ENCODE measurements at regions not wholly inside any gene's neighbourhood (a gene's known extent, or its start where the extent isn't known, plus 50 kb on each side); places are given as distances from the start of the nearest gene placed in this dataset.

DNA sequence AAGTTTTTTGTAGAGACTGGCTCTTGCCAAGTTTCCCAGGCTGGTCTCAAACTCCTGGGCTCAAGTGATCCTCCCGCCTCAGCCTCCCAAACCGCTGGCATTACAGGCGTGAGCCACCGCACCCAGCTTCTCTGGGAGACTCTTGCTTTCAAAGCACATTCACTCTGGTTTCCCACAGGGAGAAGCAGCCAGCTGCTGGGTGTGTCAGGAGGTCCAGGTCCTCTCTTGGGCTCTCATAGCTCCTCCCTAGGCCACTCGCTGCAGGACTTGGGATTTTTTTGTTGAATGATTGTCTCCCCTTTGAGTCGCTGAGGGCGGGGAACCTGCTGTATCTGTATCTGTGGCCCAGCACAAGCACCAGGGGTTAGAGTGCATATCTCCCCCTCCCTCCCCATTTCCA lies 68.4 kb upstream of the RAPGEF1 start:
- TF ChIP-seq, protein P1, sequence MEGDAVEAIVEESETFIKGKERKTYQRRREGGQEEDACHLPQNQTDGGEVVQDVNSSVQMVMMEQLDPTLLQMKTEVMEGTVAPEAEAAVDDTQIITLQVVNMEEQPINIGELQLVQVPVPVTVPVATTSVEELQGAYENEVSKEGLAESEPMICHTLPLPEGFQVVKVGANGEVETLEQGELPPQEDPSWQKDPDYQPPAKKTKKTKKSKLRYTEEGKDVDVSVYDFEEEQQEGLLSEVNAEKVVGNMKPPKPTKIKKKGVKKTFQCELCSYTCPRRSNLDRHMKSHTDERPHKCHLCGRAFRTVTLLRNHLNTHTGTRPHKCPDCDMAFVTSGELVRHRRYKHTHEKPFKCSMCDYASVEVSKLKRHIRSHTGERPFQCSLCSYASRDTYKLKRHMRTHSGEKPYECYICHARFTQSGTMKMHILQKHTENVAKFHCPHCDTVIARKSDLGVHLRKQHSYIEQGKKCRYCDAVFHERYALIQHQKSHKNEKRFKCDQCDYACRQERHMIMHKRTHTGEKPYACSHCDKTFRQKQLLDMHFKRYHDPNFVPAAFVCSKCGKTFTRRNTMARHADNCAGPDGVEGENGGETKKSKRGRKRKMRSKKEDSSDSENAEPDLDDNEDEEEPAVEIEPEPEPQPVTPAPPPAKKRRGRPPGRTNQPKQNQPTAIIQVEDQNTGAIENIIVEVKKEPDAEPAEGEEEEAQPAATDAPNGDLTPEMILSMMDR (IDR thresholded peaks at IDR 0.05; ENCODE audit: poor library complexity, severe bottlenecking): no peak
- no peak for TF ChIP-seq EP300 (conservative IDR thresholded peaks at IDR 0.05; ENCODE audit: poor library complexity, severe bottlenecking)

Data from neural cell (in vitro differentiated cells).